ENCODE measurements at regions not wholly inside any gene's neighbourhood (a gene's known extent, or its start where the extent isn't known, plus 50 kb on each side); places are given as distances from the start of the nearest gene placed in this dataset.

GRCh38 chr18:77487951-77488740 lies 238.5 kb downstream of the GALR1 start:
- no peak for TF ChIP-seq REST (IDR thresholded peaks at IDR 0.05; ENCODE audit: insufficient read depth in 1 of 2, low read depth in 2 of 2, low read length in 2 of 2)
- no peak for TF ChIP-seq TAF1 (IDR thresholded peaks at IDR 0.05; ENCODE audit: borderline replicate concordance, insufficient read depth, low read length)
- no peak for TF ChIP-seq POLR2AphosphoS5 (IDR thresholded peaks at IDR 0.05; ENCODE audit: low read depth, low read length)
- TF ChIP-seq FOXP2 (optimal IDR thresholded peaks at IDR 0.05; ENCODE audit: borderline replicate concordance, extremely low read depth, extremely low read length, insufficient read depth), result no peak
- TF ChIP-seq SIN3A (IDR thresholded peaks at IDR 0.05; ENCODE audit: borderline replicate concordance, insufficient read depth, low read length), result no peak

GRCh38 chr18:77495079-77495478 lies 245.4 kb downstream of the GALR1 start:
- TF ChIP-seq FOXP2 (optimal IDR thresholded peaks at IDR 0.05; ENCODE audit: borderline replicate concordance, extremely low read depth, extremely low read length, insufficient read depth), result no peak
- TF ChIP-seq REST (IDR thresholded peaks at IDR 0.05; ENCODE audit: insufficient read depth in 1 of 2, low read depth in 2 of 2, low read length in 2 of 2), result no peak
- no peak for TF ChIP-seq SIN3A (IDR thresholded peaks at IDR 0.05; ENCODE audit: borderline replicate concordance, insufficient read depth, low read length)
- no peak for TF ChIP-seq POLR2AphosphoS5 (IDR thresholded peaks at IDR 0.05; ENCODE audit: low read depth, low read length)
- no peak for TF ChIP-seq TAF1 (IDR thresholded peaks at IDR 0.05; ENCODE audit: borderline replicate concordance, insufficient read depth, low read length)

GRCh38 chr18:77495982-77496690 lies 246.5 kb downstream of the GALR1 start:
- TF ChIP-seq TAF1 (IDR thresholded peaks at IDR 0.05; ENCODE audit: borderline replicate concordance, insufficient read depth, low read length), result no peak
- TF ChIP-seq POLR2AphosphoS5 (IDR thresholded peaks at IDR 0.05; ENCODE audit: low read depth, low read length), result no peak
- TF ChIP-seq REST (IDR thresholded peaks at IDR 0.05; ENCODE audit: insufficient read depth in 1 of 2, low read depth in 2 of 2, low read length in 2 of 2), result no peak
- TF ChIP-seq FOXP2 (optimal IDR thresholded peaks at IDR 0.05; ENCODE audit: borderline replicate concordance, extremely low read depth, extremely low read length, insufficient read depth), result no peak
- no peak for TF ChIP-seq SIN3A (IDR thresholded peaks at IDR 0.05; ENCODE audit: borderline replicate concordance, insufficient read depth, low read length)

GRCh38 chr18:77501266-77501665 lies 251.6 kb downstream of the GALR1 start:
- TF ChIP-seq POLR2AphosphoS5 (IDR thresholded peaks at IDR 0.05; ENCODE audit: low read depth, low read length) (no peak), REST (IDR thresholded peaks at IDR 0.05; ENCODE audit: insufficient read depth in 1 of 2, low read depth in 2 of 2, low read length in 2 of 2) (no peak), SIN3A (IDR thresholded peaks at IDR 0.05; ENCODE audit: borderline replicate concordance, insufficient read depth, low read length) (no peak), TAF1 (IDR thresholded peaks at IDR 0.05; ENCODE audit: borderline replicate concordance, insufficient read depth, low read length) (no peak), FOXP2 (optimal IDR thresholded peaks at IDR 0.05; ENCODE audit: borderline replicate concordance, extremely low read depth, extremely low read length, insufficient read depth) (no peak)
